ENCODE measurements at regions not wholly inside any gene's neighbourhood (a gene's known extent, or its start where the extent isn't known, plus 50 kb on each side); places are given as distances from the start of the nearest gene placed in this dataset.

- ATAC-seq (no peak), DNase-seq (ENCODE audit: low spot score in 2 of 2) (no peak)
- H3K27ac Mint-ChIP-seq, result no peak overlapping the region
- H3K9me3 Mint-ChIP-seq, result peaks cover 14 to 15% of the 10 kb centered on the region in 2 donors
- H3K36me3 Mint-ChIP-seq, result no peaks in the 10 kb centered on the region
These were observed 207.2 kb upstream of the TMTC1 start for GRCh38 chr12:29990971-29991370.

DNA sequence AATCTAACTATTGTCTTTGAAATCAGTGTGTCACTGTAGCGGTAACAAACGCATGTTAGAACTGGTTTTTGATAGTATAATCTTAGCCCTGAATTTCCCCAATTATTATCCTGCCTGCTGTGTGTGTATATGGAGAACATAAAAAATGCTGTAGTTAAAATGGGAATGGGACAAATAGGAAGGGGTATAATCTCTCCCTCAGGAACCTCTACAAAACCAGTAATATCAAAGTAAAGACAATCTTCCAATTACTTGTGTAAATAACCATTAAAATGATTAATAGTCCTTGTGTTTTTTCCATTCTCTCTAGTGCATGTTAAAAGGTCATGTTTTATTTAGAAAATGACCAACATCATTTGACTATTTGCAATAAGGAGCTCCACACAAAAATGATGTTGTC, 200.1 kb upstream of the TMTC1 start:
- peaks cover 4 to 9% of the 10 kb centered on the region in 2 donors for H3K9me3 Mint-ChIP-seq
- no peak for DNase-seq (ENCODE audit: low spot score in 2 of 2)
- no peak for ATAC-seq
- H3K27ac Mint-ChIP-seq, result no peak overlapping the region
- H3K36me3 Mint-ChIP-seq, result no peaks in the 10 kb centered on the region

GRCh38 chr12:29980304-29980703, 196.6 kb upstream of the TMTC1 start:
- no peak for DNase-seq (ENCODE audit: low spot score in 2 of 2)
- H3K36me3 Mint-ChIP-seq, result no peaks in the 10 kb centered on the region
- peak in 1 of 2 donors; percentile 32 for ATAC-seq
- peaks cover 4 to 14% of the 10 kb centered on the region in 2 donors for H3K9me3 Mint-ChIP-seq
- H3K27ac Mint-ChIP-seq, result no peak overlapping the region

DNA sequence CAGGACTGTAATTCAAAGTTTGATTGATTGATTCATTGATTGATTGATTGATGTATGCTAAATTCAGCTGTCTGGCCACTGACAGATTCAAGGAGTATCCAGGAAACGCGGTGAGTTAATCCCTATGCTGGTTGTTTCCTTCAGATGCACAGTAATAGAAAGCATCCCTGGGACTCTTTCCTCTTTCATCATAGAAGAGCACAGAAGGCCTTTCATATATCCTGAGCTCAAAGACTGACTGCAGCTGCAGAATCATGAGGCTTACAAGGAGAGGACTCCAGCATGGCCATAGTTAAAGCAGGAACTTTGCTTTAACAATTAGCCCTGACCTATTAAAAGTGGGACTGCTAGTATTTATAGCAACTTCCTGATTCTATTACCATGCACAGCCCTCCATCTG, 187.7 kb upstream of the TMTC1 start:
- Mint-ChIP-seq H3K36me3 (no peaks in the 10 kb centered on the region), H3K27ac (no peak overlapping the region), H3K9me3 (peaks cover 4 to 6% of the 10 kb centered on the region in 2 donors)
- ATAC-seq (no peak), DNase-seq (ENCODE audit: low spot score in 2 of 2) (no peak)

DNA sequence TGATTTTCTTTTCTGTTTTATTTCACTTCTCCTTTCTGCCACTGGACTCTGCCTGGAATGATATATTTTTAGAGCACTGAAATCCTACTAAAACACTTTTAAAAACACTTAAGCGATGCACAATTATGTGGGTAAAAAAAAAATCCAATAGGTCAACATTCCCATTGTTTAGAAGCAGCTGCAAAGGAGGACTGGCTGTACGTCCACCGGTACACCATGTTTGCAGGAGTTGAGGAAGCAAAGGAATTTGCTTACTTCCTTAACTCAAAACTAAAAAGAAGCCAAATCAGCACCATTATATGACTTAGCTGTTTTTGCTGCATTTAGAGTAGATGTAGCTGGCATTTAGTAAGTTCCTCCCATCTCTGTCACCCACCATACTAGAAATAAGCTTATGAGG, 186.8 kb upstream of the TMTC1 start:
- no peak for ATAC-seq
- Mint-ChIP-seq H3K9me3 (peaks cover 4 to 6% of the 10 kb centered on the region in 2 donors), H3K36me3 (no peaks in the 10 kb centered on the region), H3K27ac (no peak overlapping the region)
- DNase-seq (ENCODE audit: low spot score in 2 of 2), result no peak

DNA sequence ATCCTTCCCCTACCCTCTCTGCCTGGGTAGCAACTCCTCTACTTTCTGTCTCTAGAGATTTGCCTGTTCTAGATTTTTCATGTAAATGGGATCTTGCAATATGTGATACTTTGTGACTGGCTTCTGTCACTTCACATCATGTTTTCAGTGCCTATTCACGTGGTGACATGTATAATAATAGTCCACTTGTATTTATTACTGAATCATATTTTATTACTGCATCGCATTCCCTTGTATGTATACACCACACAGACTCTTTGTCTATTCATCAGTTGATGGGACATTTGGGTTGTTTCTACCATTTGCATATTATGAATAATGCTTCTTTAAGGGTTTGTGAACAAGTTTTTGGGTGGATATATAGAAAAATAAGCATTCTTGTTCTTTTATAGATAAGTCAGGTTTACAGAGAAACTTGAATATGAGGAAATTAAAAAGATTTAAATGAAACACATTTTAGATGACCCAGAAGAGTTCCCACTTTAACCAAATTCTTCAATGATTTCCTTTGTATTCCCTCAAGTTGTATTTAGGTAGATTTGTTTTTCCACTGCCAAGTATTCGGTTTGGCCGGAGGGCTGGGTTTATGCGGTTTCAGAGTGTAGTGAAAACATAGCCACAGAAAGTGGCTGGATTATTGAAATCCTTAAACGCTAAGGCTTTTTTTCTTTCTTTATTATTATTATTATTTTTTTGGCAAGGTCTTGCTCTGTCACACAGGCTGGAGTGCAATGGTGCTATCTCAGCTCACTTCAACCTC, 178.7 kb upstream of the TMTC1 start:
- ATAC-seq (no peak), DNase-seq (ENCODE audit: low spot score in 2 of 2) (no peak)
- peaks cover 9 to 12% of the 10 kb centered on the region in 2 donors for H3K9me3 Mint-ChIP-seq
- no peaks in the 10 kb centered on the region for H3K36me3 Mint-ChIP-seq
- H3K27ac Mint-ChIP-seq, result no peak overlapping the region

- DNase-seq (ENCODE audit: low spot score in 2 of 2), result no peak
- no peak for ATAC-seq
- Mint-ChIP-seq H3K36me3 (no peaks in the 10 kb centered on the region), H3K9me3 (peaks cover 9 to 15% of the 10 kb centered on the region in 2 donors), H3K27ac (no peak overlapping the region)
These were observed 177.5 kb upstream of the TMTC1 start for GRCh38 chr12:29961231-29961630.

DNA sequence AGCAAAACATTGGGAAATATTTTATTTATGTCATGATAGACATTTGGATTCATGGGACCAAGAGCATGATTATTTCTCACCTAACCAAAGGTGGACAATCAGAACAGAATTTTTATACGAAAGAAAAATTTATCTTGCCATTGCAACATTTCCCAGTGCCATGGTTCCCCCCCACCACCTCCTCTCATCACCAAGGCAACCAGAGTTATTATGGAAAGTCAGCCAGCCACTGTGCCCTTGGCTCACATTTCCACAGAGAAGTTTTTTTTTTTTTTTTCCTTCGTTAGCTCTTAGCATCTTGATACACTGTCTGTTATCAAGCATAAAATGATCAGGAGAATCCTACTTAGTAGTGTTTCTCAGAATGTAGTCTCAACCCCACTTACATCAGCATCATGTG, 176.4 kb upstream of the TMTC1 start:
- no peak overlapping the region for H3K27ac Mint-ChIP-seq
- no peak for ATAC-seq
- H3K9me3 Mint-ChIP-seq, result peaks cover 9 to 15% of the 10 kb centered on the region in 2 donors
- no peaks in the 10 kb centered on the region for H3K36me3 Mint-ChIP-seq
- no peak for DNase-seq (ENCODE audit: low spot score in 2 of 2)

- DNase-seq (ENCODE audit: low spot score in 2 of 2) (no peak), ATAC-seq (no peak)
- Mint-ChIP-seq H3K36me3 (no peaks in the 10 kb centered on the region), H3K27ac (no peak overlapping the region), H3K9me3 (peaks cover 0 to 8% of the 10 kb centered on the region in 2 donors)
These were observed 174.1 kb upstream of the TMTC1 start for GRCh38 chr12:29957835-29958234.

GRCh38 chr12:29945904-29946303, 162.2 kb upstream of the TMTC1 start:
- DNase-seq (ENCODE audit: low spot score in 2 of 2), result no peak
- no peak overlapping the region for H3K27ac Mint-ChIP-seq
- ATAC-seq, result no peak
- H3K36me3 Mint-ChIP-seq, result no peaks in the 10 kb centered on the region
- H3K9me3 Mint-ChIP-seq, result peaks cover 4 to 13% of the 10 kb centered on the region in 2 donors

DNA sequence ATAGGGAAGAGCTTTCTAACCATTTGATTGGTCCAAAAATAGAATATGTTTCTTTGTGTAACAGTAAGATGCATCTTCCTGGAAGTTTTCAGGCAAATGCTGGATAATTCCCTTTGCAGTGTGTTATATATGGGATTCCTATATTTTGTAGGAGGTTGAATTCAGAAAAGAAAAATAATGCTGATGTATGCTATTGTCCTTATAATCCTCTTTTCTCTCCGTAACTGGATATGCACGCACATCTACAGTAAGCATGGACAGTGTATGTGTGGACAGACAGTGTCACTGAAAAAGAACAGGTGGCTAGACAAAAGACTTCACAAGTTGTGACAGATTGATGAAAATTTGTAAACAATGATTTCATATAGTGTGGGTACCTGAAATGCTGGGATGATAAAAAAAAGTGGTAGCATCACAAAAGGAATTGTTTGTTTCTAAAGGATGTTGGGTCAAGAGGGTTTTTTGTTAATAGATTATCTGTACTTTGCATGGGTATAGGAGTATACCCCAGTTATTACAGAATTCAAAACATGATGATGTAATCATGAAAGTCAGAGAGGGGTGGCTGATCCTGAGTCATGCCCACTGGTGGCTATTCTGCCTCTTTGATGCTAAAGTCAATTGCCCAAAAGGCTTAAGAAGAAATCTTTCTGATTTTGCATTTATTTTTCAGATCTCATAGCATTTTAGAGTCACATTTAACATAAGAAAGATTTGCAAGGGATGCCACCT, 160.7 kb upstream of the TMTC1 start:
- H3K27ac Mint-ChIP-seq, result no peak overlapping the region
- ATAC-seq, result no peak

DNA sequence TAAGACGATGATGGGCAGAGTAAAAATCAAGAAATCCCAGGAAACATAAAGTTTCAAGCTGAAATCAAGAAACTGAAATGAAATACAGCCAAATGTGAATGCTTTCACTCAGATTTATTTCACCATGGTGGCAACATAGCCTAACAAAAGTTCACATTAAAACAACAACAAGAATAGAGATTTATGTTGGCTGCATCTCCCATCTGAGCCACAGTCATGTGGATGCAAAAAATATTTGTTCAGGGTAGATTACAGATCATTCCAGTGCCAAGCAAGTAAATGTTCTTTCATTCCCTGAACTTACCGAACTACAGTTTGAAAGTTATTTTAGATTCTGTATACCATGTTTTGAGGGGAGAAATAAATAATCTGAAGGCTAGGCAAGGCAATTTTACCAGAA, 159.9 kb upstream of the TMTC1 start:
- H3K27ac Mint-ChIP-seq, result no peak overlapping the region
- H3K9me3 Mint-ChIP-seq, result peaks cover 4 to 8% of the 10 kb centered on the region in 2 donors
- ATAC-seq (no peak), DNase-seq (ENCODE audit: low spot score in 2 of 2) (no peak)
- H3K36me3 Mint-ChIP-seq, result no peaks in the 10 kb centered on the region

More for the DNA sequence above, 160.7 kb upstream of the TMTC1 start:
- no peak for DNase-seq (ENCODE audit: low spot score in 2 of 2)
- no peaks in the 10 kb centered on the region for H3K36me3 Mint-ChIP-seq
- H3K9me3 Mint-ChIP-seq, result peaks cover 4 to 8% of the 10 kb centered on the region in 2 donors

DNA sequence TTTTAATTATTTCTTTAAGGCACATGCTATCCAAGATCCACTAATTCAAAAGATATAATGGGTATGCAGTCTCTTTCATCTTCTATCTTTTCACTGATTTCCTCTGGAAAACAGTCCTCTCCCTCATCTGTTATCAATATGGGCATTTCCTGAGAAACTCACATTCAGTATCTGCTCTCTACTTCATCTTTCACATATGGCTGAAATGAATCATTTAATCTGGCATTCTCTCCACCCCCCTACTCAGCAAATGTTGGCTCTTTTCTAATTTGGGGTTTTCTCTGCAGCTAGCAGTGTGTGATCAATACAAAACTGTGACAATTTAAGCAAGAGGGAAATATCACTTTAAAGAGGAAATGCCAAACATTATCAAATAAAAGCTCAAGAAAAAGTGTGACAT, 157.1 kb upstream of the TMTC1 start:
- peaks cover 4 to 8% of the 10 kb centered on the region in 2 donors for H3K9me3 Mint-ChIP-seq
- H3K36me3 Mint-ChIP-seq, result no peaks in the 10 kb centered on the region
- DNase-seq (ENCODE audit: low spot score in 2 of 2) (no peak), ATAC-seq (no peak)
- H3K27ac Mint-ChIP-seq, result no peak overlapping the region

GRCh38 chr12:29930503-29930902, 146.8 kb upstream of the TMTC1 start:
- no peak for ATAC-seq
- no peak for DNase-seq (ENCODE audit: low spot score in 2 of 2)
- no peaks in the 10 kb centered on the region for H3K36me3 Mint-ChIP-seq
- H3K27ac Mint-ChIP-seq, result no peak overlapping the region
- H3K9me3 Mint-ChIP-seq, result peaks cover 4% of the 10 kb centered on the region in 2 donors

DNA sequence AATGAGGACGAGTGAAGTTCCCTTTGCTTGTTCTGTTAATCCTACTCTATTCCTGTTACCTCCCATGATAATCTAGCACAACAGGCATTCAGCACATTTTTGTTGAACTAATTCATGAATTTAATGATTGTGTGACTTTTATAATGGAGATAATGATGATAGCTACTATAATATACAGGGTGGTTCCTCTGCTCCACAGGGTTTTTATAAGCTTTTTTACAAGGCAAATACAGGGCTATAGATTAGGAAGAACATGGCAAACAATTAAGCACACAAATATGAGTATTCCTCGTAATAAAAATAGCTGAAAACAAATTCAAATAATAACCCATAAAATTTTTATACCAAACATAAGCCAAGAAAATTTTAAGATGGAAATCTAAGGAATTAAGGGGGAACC, 145.6 kb upstream of the TMTC1 start:
- DNase-seq (ENCODE audit: low spot score in 2 of 2) (no peak), ATAC-seq (no peak)
- no peaks in the 10 kb centered on the region for H3K36me3 Mint-ChIP-seq
- peaks cover 4% of the 10 kb centered on the region in 2 donors for H3K9me3 Mint-ChIP-seq
- no peak overlapping the region for H3K27ac Mint-ChIP-seq

DNA sequence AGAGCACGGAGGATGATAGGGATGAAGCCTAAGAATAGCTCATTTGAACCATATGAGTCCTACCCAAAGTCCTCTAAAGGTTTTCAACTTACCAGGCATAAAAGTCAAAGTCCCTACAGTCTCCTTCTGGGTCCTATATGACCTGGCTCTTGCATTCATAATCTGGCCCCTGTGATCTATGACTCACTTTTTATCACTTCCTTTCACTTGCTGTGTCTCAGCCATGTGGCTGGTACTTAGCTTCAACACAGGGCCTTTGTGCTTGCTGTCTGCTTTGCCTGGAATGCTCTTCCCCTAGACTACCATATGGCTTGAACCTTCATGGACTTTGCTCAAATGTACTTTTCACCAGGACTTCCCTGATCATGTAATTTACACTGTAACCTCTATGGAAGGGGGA, 137.6 kb upstream of the TMTC1 start:
- H3K36me3 Mint-ChIP-seq, result no peaks in the 10 kb centered on the region
- H3K27ac Mint-ChIP-seq, result no peak overlapping the region
- DNase-seq (ENCODE audit: low spot score in 2 of 2), result no peak
- peaks cover 4 to 12% of the 10 kb centered on the region in 2 donors for H3K9me3 Mint-ChIP-seq
- peak in 1 of 2 donors; percentile 22 for ATAC-seq

GRCh38 chr12:29908157-29908556, 124.4 kb upstream of the TMTC1 start:
- ATAC-seq, result no peak
- H3K9me3 Mint-ChIP-seq, result peaks cover 16 to 26% of the 10 kb centered on the region in 2 donors
- no peaks in the 10 kb centered on the region for H3K36me3 Mint-ChIP-seq
- DNase-seq (ENCODE audit: low spot score in 2 of 2), result no peak
- H3K27ac Mint-ChIP-seq, result no peak overlapping the region

DNA sequence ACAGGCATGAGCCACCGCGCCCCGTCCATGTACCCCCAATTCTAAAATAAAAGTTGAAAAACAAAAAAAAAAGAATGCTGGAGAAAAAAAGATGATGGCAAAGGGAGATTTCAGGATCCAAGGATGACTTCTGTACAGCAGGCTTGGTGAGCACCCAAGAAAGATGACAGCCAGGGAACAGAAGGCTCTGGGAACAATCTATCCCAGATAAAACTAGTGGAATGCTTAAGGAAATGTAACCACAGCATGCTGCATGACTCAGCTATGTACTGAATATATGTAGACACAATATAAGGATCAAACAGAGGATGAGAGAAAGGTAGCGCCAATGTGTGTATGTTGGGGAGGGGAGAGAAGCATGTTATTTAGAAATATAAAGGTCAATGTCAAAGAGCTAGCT, 123.7 kb upstream of the TMTC1 start:
- Mint-ChIP-seq H3K27ac (no peak overlapping the region), H3K9me3 (peaks cover 16 to 26% of the 10 kb centered on the region in 2 donors), H3K36me3 (no peaks in the 10 kb centered on the region)
- DNase-seq (ENCODE audit: low spot score in 2 of 2), result no peak
- ATAC-seq, result no peak

Data from activated naive CD4-positive, alpha-beta T cell treated with anti-CD3 and anti-CD28 coated beads, Interleukin-2, amount 50 U/mL, for 72 hours (primary cell).